Trophoblast cell (in vitro differentiated cells and primary cell): ENCODE measurements at regions not wholly inside any gene's neighbourhood (a gene's known extent, or its start where the extent isn't known, plus 50 kb on each side); places are given as distances from the start of the nearest gene placed in this dataset.

Source experiments
- DNase-seq, 2 donors: peaks; one replicate each; pipeline ENCODE4 v3.0.0-alpha.2; 2016
- H2AFZ ChIP-seq: 2 replicates; pipeline ENCODE4 v1.6.1; 2013; ENCODE audit warnings: low read length, moderate library complexity, mild to moderate bottlenecking; ENCODE audit not compliant: insufficient read depth, poor library complexity
- H2AK5ac ChIP-seq: 2 replicates; pipeline ENCODE4 v1.6.1; 2013; ENCODE audit warnings: mild to moderate bottlenecking, low read length
- H2BK120ac ChIP-seq: 2 replicates; pipeline ENCODE4 v1.6.1; 2013; ENCODE audit warnings: low read length, mild to moderate bottlenecking, moderate library complexity; ENCODE audit not compliant: insufficient read depth, poor library complexity
- H2BK12ac ChIP-seq: 2 replicates; pipeline ENCODE4 v1.6.1; 2013; ENCODE audit warnings: mild to moderate bottlenecking, low read length, moderate library complexity
- H2BK5ac ChIP-seq: 2 replicates; pipeline ENCODE4 v1.6.1; 2013; ENCODE audit warnings: low read length, low read depth, moderate library complexity, mild to moderate bottlenecking; ENCODE audit not compliant: poor library complexity
- H3K14ac ChIP-seq: 2 replicates; pipeline ENCODE4 v1.6.1; 2013; ENCODE audit warnings: mild to moderate bottlenecking, low read length
- H3K18ac ChIP-seq: 2 replicates; pipeline ENCODE4 v1.6.1; 2013; ENCODE audit warnings: mild to moderate bottlenecking, low read length
- H3K23ac ChIP-seq: 2 replicates; pipeline ENCODE4 v1.6.1; 2013; ENCODE audit warnings: low read length
- H3K27ac ChIP-seq: 2 replicates; pipeline ENCODE4 v1.5.1; 2013; ENCODE audit warnings: low read depth, mild to moderate bottlenecking, inconsistent platforms, low read length, moderate library complexity
- H3K27me3 ChIP-seq: 2 replicates; pipeline ENCODE4 v1.6.1; 2013; ENCODE audit warnings: inconsistent platforms, mild to moderate bottlenecking, low read length, moderate library complexity; ENCODE audit not compliant: insufficient read depth
- H3K36me3 ChIP-seq, 2 experiments: 1 replicate in 1 of 2; 2 replicates in 1 of 2; pipeline ENCODE4 v1.6.1; 2013; ENCODE audit warnings: low read length in 2 of 2, mild to moderate bottlenecking in 2 of 2, moderate library complexity in 1 of 2; ENCODE audit not compliant: insufficient read depth in 2 of 2, control insufficient read depth in 1 of 2
- H3K4ac ChIP-seq: 2 replicates; pipeline ENCODE4 v1.6.1; 2013; ENCODE audit warnings: low read depth, mild to moderate bottlenecking, low read length, moderate library complexity
- H3K4me1 ChIP-seq, 2 experiments: 1 replicate in 1 of 2; 2 replicates in 1 of 2; pipeline ENCODE4 v1.6.1; 2013; ENCODE audit warnings: low read length in 2 of 2, mild to moderate bottlenecking in 2 of 2, moderate library complexity in 1 of 2; ENCODE audit not compliant: insufficient read depth in 2 of 2, control insufficient read depth in 1 of 2
- H3K4me2 ChIP-seq: 2 replicates; pipeline ENCODE4 v1.6.1; 2013; ENCODE audit warnings: inconsistent platforms, mild to moderate bottlenecking, low read length, moderate library complexity
- H3K4me3 ChIP-seq: 2 replicates; pipeline ENCODE4 v1.5.1; 2013; ENCODE audit warnings: mild to moderate bottlenecking, low read depth, low read length, inconsistent platforms
- H3K79me1 ChIP-seq: one replicate; pipeline ENCODE4 v1.6.1; 2013; ENCODE audit warnings: low read length
- H3K79me2 ChIP-seq: 2 replicates; pipeline ENCODE4 v1.6.1; 2013; ENCODE audit warnings: low read length, mild to moderate bottlenecking; ENCODE audit not compliant: control insufficient read depth, insufficient read depth, poor library complexity
- H3K9ac ChIP-seq: 2 replicates; pipeline ENCODE4 v1.6.1; 2013; ENCODE audit warnings: mild to moderate bottlenecking, low read length
- H3K9me3 ChIP-seq: 2 replicates; pipeline ENCODE4 v1.6.1; 2013; ENCODE audit warnings: low read depth, mild to moderate bottlenecking, control low read depth, inconsistent platforms, low read length; ENCODE audit not compliant: insufficient read depth
- H4K12ac ChIP-seq: 2 replicates; pipeline ENCODE4 v1.6.1; 2013; ENCODE audit warnings: low read depth, mild to moderate bottlenecking, low read length, moderate library complexity
- H4K8ac ChIP-seq: 2 replicates; pipeline ENCODE4 v1.6.1; 2013; ENCODE audit warnings: low read depth, mild to moderate bottlenecking, low read length, moderate library complexity
- H4K91ac ChIP-seq: one replicate; pipeline ENCODE4 v1.6.1; 2013; ENCODE audit warnings: low read depth, mild to moderate bottlenecking, low read length, moderate library complexity
- WGBS: extraction: QIAGEN DNeasy Blood & Tissue Kit; methylation state at CpG from one replicate; pipeline ENCODE4 v1.1.7; 2013; ENCODE audit warnings: missing lambda C conversion rate; ENCODE audit not compliant: insufficient read length, insufficient coverage; ENCODE audit errors: extremely low coverage; 5-methylcytosine and 5-hydroxymethylcytosine counted together

GRCh38 chr2:138110453-138111083, 146.3 kb downstream of the HNMT start:
- Histone ChIP-seq H3K79me2 (no peaks in the 10 kb centered on the region), H3K4me1 (peaks cover 0 to 1% of the 10 kb centered on the region in 2 experiments), H2BK12ac (no peak overlapping the region), H4K91ac (no peak overlapping the region), H4K8ac (no peak overlapping the region), H3K9me3 (no peaks in the 10 kb centered on the region), H4K12ac (no peak overlapping the region), H3K9ac (no peak overlapping the region), H3K4me2 (no peak overlapping the region), H3K14ac (no peak overlapping the region), H3K27me3 (no peaks in the 10 kb centered on the region), H3K4me3 (no peak overlapping the region), H3K18ac (no peak overlapping the region), H3K36me3 (peaks cover 0 to 2% of the 10 kb centered on the region in 2 experiments), H3K23ac (no peak overlapping the region), H2BK120ac (no peak overlapping the region), H2BK5ac (no peak overlapping the region), H2AK5ac (no peak overlapping the region), H2AFZ (no peak overlapping the region), H3K27ac (no peak overlapping the region), H3K79me1 (peaks cover 6% of the 10 kb centered on the region), H3K4ac (no peak overlapping the region)
- DNase-seq, result no peak
- WGBS, result no CpG with 5 or more reads among the region's 2 CpGs

DNA sequence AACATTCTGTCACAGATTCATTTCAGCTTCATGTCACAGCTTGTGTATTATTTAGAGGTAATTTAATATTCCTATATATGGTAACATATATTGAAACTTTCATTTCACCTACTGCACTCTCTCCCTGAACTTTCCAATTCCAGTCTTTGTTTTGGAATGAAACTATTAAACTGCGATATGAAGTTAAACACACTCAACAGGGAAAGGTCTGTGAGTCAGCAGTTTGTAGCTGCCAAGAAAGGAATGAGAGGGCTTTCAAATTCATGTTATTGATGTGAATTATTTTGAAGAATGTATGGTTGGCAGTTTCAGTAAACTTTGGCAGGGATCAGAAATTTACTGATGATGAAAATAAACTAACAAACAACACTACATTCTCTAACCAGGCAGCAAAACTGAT, 148.3 kb downstream of the HNMT start:
- Histone ChIP-seq H3K4me3 (no peak overlapping the region), H4K91ac (no peak overlapping the region), H3K23ac (no peak overlapping the region), H3K9me3 (no peaks in the 10 kb centered on the region), H3K9ac (no peak overlapping the region), H3K36me3 (peaks cover 0 to 2% of the 10 kb centered on the region in 2 experiments), H2AFZ (no peak overlapping the region), H3K18ac (no peak overlapping the region), H3K79me2 (no peaks in the 10 kb centered on the region), H3K27ac (no peak overlapping the region), H4K8ac (no peak overlapping the region), H4K12ac (no peak overlapping the region), H3K27me3 (no peaks in the 10 kb centered on the region), H3K4ac (no peak overlapping the region), H3K4me1 (no peaks in the 10 kb centered on the region), H2BK12ac (no peak overlapping the region), H2BK120ac (no peak overlapping the region), H3K4me2 (no peak overlapping the region), H2BK5ac (no peak overlapping the region), H3K14ac (no peak overlapping the region), H2AK5ac (no peak overlapping the region), H3K79me1 (peaks cover 2% of the 10 kb centered on the region)
- DNase-seq, result no peak
- WGBS, result no CpG with 5 or more reads among the region's 1 CpG

DNA sequence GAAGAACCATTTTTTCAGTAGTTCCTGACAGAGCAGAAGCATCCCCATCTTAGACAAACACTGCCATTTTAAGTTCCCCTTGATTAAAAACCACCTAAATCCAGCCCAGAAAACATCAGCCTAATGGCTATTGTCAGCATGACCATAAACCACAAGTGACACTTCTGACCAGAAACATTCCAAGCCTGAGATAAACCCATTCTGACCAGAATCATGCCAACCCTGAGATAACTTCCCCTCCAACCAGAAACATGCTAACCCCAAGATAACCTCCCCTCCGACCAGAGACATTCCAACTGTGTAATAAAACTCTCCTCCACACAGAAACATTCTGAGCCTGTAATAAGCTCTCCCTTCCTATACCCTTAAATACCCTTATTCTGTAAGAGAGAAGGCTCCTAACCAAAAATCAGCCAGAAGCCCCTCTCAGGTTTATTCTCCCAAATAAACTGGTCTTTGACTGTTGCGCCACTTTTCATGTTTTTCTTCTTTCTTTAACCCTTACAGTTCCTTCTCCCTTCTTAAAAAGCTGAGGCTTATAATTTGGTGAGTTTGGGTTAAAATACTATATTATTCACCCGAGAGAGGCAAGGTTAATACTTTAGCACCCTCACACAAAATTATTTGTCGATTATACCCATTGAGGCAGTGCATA, 149.7 kb downstream of the HNMT start:
- Histone ChIP-seq H3K36me3 (peaks cover 0 to 2% of the 10 kb centered on the region in 2 experiments), H3K4me1 (no peaks in the 10 kb centered on the region), H3K79me1 (peaks cover 2% of the 10 kb centered on the region), H3K79me2 (no peaks in the 10 kb centered on the region), H2BK5ac (no peak overlapping the region), H3K14ac (no peak overlapping the region), H3K4me2 (no peak overlapping the region), H3K23ac (no peak overlapping the region), H2BK12ac (no peak overlapping the region), H2BK120ac (no peak overlapping the region), H3K9ac (no peak overlapping the region), H4K91ac (no peak overlapping the region), H3K27ac (no peak overlapping the region), H4K12ac (no peak overlapping the region), H2AK5ac (no peak overlapping the region), H3K18ac (no peak overlapping the region), H3K9me3 (no peaks in the 10 kb centered on the region), H3K27me3 (no peaks in the 10 kb centered on the region), H3K4me3 (no peak overlapping the region), H4K8ac (no peak overlapping the region), H2AFZ (no peak overlapping the region), H3K4ac (no peak overlapping the region)
- DNase-seq, result no peak
- no CpG with 5 or more reads among the region's 4 CpGs for WGBS

DNA sequence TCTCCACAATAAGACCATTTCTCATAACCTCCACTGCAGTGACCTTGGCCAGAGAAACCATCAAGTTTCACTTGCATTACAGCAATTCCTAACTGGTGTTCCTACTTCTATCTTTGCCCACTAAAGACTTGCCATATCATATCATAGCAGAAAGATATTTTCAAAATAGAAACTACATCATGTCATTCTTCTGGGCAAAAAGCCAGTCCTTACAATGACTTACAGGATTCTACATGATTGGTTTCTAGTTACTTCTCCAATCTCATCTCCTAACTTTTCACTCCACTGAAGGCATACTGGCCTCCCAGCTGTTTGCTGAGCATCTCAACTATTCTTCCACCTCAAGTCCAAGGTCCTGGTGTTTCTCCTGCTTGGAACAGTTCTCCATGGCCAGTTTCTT, 151.4 kb downstream of the HNMT start:
- Histone ChIP-seq H3K14ac (no peak overlapping the region), H4K91ac (no peak overlapping the region), H3K4me1 (no peaks in the 10 kb centered on the region), H4K8ac (no peak overlapping the region), H3K36me3 (peaks cover 0 to 2% of the 10 kb centered on the region in 2 experiments), H4K12ac (no peak overlapping the region), H3K4me3 (no peak overlapping the region), H3K23ac (no peak overlapping the region), H2BK5ac (no peak overlapping the region), H2BK120ac (no peak overlapping the region), H3K4ac (no peak overlapping the region), H3K4me2 (no peak overlapping the region), H3K9me3 (no peaks in the 10 kb centered on the region), H2BK12ac (no peak overlapping the region), H3K27ac (no peak overlapping the region), H3K27me3 (no peaks in the 10 kb centered on the region), H3K18ac (no peak overlapping the region), H2AK5ac (no peak overlapping the region), H2AFZ (no peak overlapping the region), H3K9ac (no peak overlapping the region), H3K79me2 (no peaks in the 10 kb centered on the region), H3K79me1 (no peaks in the 10 kb centered on the region)
- no peak for DNase-seq
